ENCODE measurements at regions not wholly inside any gene's neighbourhood (a gene's known extent, or its start where the extent isn't known, plus 50 kb on each side); places are given as distances from the start of the nearest gene placed in this dataset.
A peak's percentile ranks its signal among the peaks of the same experiment; 100 is the strongest.

DNA sequence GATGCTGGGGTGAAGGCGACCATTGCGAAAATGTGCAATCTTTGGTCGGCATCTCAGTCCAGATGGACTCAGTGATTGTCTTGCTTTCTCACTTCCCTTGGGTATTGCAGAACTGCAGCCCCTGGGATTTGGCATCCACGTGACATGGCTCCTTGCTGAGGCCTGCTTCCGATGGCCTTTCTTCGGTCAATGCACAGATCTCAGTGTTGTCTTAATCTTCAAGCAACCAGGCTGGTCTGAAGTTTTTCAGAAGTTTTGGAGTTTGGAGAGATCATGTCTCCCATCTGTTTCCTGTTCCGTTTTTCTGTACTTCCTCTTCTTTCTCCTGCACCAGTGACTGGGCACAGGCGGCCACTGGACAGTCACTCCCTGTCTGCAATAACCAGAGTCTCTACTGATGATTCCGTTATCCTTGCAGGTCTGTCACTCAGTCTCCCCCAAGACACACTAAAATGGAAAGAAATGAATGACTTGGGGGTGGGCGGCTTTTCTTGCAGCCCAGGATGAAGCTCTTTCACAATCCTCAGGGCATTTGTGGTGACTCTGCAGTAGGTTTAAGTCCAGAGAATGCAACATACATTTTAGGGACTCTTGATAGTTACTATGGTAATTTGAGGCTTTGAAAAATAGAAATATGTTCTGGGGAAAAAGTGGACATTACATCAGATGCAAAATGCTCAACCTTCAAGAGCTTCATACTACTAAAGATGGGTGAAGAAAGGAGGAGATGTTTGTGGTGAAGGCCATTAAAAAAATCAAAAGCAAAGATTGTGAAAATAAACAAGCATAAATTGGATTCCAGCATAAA is 106.3 kb upstream of the ZFHX3 start:
- Histone ChIP-seq H3K27me3 (no peaks in the 10 kb centered on the region), H3K27ac (replicated peaks in 1 of 4) (peak overlapping the region in 2 of 4 donors; percentile 2 to 46), H3K4me3 (no peak overlapping the region), H3K4me1 (peaks cover 0 to 16% (median 4%) of the 10 kb centered on the region in 4 donors), H3K36me3 (no peaks in the 10 kb centered on the region), H3K9me3 (no peaks in the 10 kb centered on the region)
- intact Hi-C loops (cut with DNase I) = no loop called here
- 85% methylated on average over 10 of the region's 10 CpGs for WGBS
- TF ChIP-seq POLR2AphosphoS5 (IDR thresholded peaks at IDR 0.05) (peak in 1 of 2 donors; percentile 31), EP300 (IDR thresholded peaks at IDR 0.05) (no peak), POLR2A (IDR thresholded peaks at IDR 0.05; ENCODE audit: low read depth) (no peak)
- TF ChIP-seq, protein P1, sequence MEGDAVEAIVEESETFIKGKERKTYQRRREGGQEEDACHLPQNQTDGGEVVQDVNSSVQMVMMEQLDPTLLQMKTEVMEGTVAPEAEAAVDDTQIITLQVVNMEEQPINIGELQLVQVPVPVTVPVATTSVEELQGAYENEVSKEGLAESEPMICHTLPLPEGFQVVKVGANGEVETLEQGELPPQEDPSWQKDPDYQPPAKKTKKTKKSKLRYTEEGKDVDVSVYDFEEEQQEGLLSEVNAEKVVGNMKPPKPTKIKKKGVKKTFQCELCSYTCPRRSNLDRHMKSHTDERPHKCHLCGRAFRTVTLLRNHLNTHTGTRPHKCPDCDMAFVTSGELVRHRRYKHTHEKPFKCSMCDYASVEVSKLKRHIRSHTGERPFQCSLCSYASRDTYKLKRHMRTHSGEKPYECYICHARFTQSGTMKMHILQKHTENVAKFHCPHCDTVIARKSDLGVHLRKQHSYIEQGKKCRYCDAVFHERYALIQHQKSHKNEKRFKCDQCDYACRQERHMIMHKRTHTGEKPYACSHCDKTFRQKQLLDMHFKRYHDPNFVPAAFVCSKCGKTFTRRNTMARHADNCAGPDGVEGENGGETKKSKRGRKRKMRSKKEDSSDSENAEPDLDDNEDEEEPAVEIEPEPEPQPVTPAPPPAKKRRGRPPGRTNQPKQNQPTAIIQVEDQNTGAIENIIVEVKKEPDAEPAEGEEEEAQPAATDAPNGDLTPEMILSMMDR (IDR thresholded peaks at IDR 0.05) = no peak
- no peak for DNase-seq (ENCODE audit: extremely low spot score)

DNA sequence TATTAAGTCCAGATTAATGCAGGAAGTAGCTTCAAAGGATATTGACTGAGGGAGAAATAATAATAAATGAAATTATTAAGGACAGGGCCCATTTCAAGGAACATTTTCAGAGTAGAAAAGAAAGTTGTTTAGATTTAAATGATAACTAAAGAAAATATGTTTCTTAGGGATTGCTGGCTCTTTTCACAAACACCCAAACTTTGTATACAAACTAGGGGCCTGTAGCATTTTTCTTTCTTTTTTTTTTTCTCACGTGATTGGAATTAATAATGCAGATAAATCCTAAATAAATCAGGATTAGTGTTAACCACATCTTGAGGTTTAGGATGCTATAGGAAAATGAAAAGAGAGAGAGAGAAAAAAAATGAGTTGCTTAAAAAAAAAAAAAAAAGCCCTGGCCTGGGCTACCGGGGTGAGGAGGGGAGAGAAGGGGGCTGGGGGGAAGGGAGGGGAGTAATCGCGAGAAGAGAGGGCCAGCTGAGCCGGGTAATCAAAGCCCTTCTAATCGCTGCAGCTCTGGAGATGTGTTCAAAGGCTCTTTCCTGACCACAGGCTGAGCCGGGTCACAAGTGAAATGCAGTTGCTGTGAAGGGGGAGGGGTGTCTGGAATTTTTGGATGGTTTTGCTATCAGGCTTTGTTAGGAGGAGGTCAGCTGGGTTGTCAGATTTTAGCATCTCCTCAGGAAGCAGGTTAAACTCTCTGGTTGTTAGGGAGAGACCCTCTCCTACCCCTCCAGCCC is 104.6 kb upstream of the ZFHX3 start:
- WGBS = 32% methylated on average over 7 of the region's 7 CpGs
- H3K27ac ChIP-seq (replicated peaks in 1 of 4) = peak overlapping the region in 1 of 4 donors; percentile 2
- no peak for TF ChIP-seq EP300 (IDR thresholded peaks at IDR 0.05)
- no peak for TF ChIP-seq POLR2AphosphoS5 (IDR thresholded peaks at IDR 0.05)
- H3K27me3 ChIP-seq = no peaks in the 10 kb centered on the region
- H3K36me3 ChIP-seq = no peaks in the 10 kb centered on the region
- peaks cover 0 to 16% (median 4%) of the 10 kb centered on the region in 4 donors for H3K4me1 ChIP-seq
- no peaks in the 10 kb centered on the region for H3K9me3 ChIP-seq
- intact Hi-C loops (cut with DNase I) = no loop called here
- no peak for DNase-seq (ENCODE audit: extremely low spot score)
- no peak overlapping the region for H3K4me3 ChIP-seq

GRCh38 chr16:73151941-73152340 is 104.0 kb upstream of the ZFHX3 start:
- no peak for DNase-seq (ENCODE audit: extremely low spot score)
- Histone ChIP-seq H3K4me1 (peaks cover 0 to 16% (median 4%) of the 10 kb centered on the region in 4 donors), H3K4me3 (no peak overlapping the region), H3K27me3 (no peaks in the 10 kb centered on the region), H3K9me3 (no peaks in the 10 kb centered on the region), H3K27ac (replicated peaks in 1 of 4) (no peak overlapping the region), H3K36me3 (no peaks in the 10 kb centered on the region)
- intact Hi-C loops (cut with DNase I) = no loop called here
- 80% methylated on average over 6 of the region's 6 CpGs for WGBS
- no peak for TF ChIP-seq POLR2A (IDR thresholded peaks at IDR 0.05; ENCODE audit: low read depth)
- TF ChIP-seq, protein P1 (IDR thresholded peaks at IDR 0.05) = no peak
- TF ChIP-seq POLR2AphosphoS5 (IDR thresholded peaks at IDR 0.05) = no peak

DNA sequence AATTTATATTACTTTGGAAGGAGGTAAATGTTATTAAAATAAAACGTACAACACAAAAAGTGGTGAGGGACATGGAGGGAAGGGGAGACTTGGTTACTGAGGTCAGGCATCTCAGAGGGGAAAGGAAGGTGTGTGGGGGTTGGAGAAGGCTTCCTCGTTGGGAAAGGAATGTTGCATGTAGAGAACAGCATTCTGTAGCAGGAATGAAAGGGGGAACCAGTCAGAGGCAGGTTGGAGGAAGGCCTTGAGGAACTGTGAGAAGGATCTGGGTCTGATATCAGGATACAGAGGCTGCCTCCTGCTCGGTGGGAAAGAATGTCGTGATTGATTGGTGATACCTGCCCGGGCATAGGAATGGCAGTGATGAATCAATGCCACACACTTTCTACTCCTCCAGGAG is 103.3 kb upstream of the ZFHX3 start:
- no peak overlapping the region for H3K4me3 ChIP-seq
- intact Hi-C loops (cut with DNase I) = no loop called here
- no peaks in the 10 kb centered on the region for H3K36me3 ChIP-seq
- no peak for TF ChIP-seq POLR2A (IDR thresholded peaks at IDR 0.05; ENCODE audit: low read depth)
- no peak for TF ChIP-seq EP300 (IDR thresholded peaks at IDR 0.05)
- no peak for TF ChIP-seq POLR2AphosphoS5 (IDR thresholded peaks at IDR 0.05)
- TF ChIP-seq, protein P1 (IDR thresholded peaks at IDR 0.05) = no peak
- no peak overlapping the region for H3K27ac ChIP-seq (replicated peaks in 1 of 4)
- H3K27me3 ChIP-seq = no peaks in the 10 kb centered on the region
- WGBS = 71% methylated on average over 5 of the region's 5 CpGs
- peaks cover 0 to 16% (median 4%) of the 10 kb centered on the region in 4 donors for H3K4me1 ChIP-seq
- no peaks in the 10 kb centered on the region for H3K9me3 ChIP-seq
- DNase-seq (ENCODE audit: extremely low spot score) = no peak

GRCh38 chr16:73150786-73151185 is 102.9 kb upstream of the ZFHX3 start:
- 80% methylated on average over 4 of the region's 4 CpGs for WGBS

More at GRCh38 chr16:73150786-73151185, 102.9 kb upstream of the ZFHX3 start:
- no peak overlapping the region for H3K4me3 ChIP-seq
- H3K4me1 ChIP-seq = peaks cover 0 to 16% (median 4%) of the 10 kb centered on the region in 4 donors
- intact Hi-C loops (cut with DNase I) = no loop called here
- no peak overlapping the region for H3K27ac ChIP-seq (replicated peaks in 1 of 4)
- no peak for DNase-seq (ENCODE audit: extremely low spot score)
- no peaks in the 10 kb centered on the region for H3K9me3 ChIP-seq
- no peaks in the 10 kb centered on the region for H3K27me3 ChIP-seq
- TF ChIP-seq POLR2A (IDR thresholded peaks at IDR 0.05; ENCODE audit: low read depth) (no peak), POLR2AphosphoS5 (IDR thresholded peaks at IDR 0.05) (no peak), EP300 (IDR thresholded peaks at IDR 0.05) (no peak)
- TF ChIP-seq, protein P1 (IDR thresholded peaks at IDR 0.05) = no peak
- no peaks in the 10 kb centered on the region for H3K36me3 ChIP-seq
